HEK293 (cell line): ENCODE measurements at regions not wholly inside any gene's neighbourhood (a gene's known extent, or its start where the extent isn't known, plus 50 kb on each side); places are given as distances from the start of the nearest gene placed in this dataset.

Source experiments
- CTCF ChIA-PET: fragments of 350-600 bp; formaldehyde crosslinking; extraction: SDS; loops from one replicate; lab custom pipeline; 2021; ENCODE audit warnings: antibody characterized with exemption; lab: Yijun Ruan, JAX
- POLR2A ChIA-PET: fragments of 300-600 bp; formaldehyde crosslinking; extraction: SDS; loops from one replicate; lab custom pipeline; 2020; ENCODE audit warnings: antibody characterized with exemption, inconsistent platforms; lab: Yijun Ruan, JAX
- H3K27ac ChIP-seq: fragments of 200-500 bp; sonication (Bioruptor generic); 2 replicates; pipeline ENCODE4 v1.5.1; 2014; ENCODE audit warnings: low read depth, low read length, control low read depth, inconsistent platforms; ENCODE audit errors: extremely low read depth
- H3K36me3 ChIP-seq, 2 experiments: fragments of 200-500 bp in 1 of 2; sonication (Bioruptor generic) in 1 of 2; 1 replicate in 1 of 2; 2 replicates in 1 of 2; pipeline ENCODE4 v1.5.1; 2014 to 2017; ENCODE audit warnings: inconsistent platforms in 2 of 2, low read length in 2 of 2; ENCODE audit not compliant: control insufficient read depth in 2 of 2, insufficient read depth in 1 of 2
- H3K4me1 ChIP-seq: fragments of 200-500 bp; sonication (Bioruptor generic); 2 replicates; pipeline ENCODE4 v1.5.1; 2014; ENCODE audit warnings: mild to moderate bottlenecking, low read length, inconsistent platforms; ENCODE audit not compliant: control insufficient read depth, insufficient read depth
- H3K4me3 ChIP-seq: 2 replicates; pipeline ENCODE4 v1.5.1; 2011; ENCODE audit warnings: low read depth, mild to moderate bottlenecking, control low read depth, low read length, moderate library complexity
- H3K9me3 ChIP-seq: fragments of 200-500 bp; sonication (Bioruptor generic); 2 replicates; pipeline ENCODE4 v1.5.1; 2014; ENCODE audit warnings: low read depth, low read length, inconsistent platforms; ENCODE audit not compliant: control insufficient read depth, insufficient read depth
- EGR2 ChIP-seq: fragments of 450-650 bp; formaldehyde crosslinking; IDR thresholded peaks from 2 replicates; pipeline ENCODE4 v1.5.1; 2016; ENCODE audit warnings: low read depth, missing biosample characterization, missing genetic modification characterization
- SP2 ChIP-seq: fragments of 450-650 bp; formaldehyde crosslinking; IDR thresholded peaks from 2 replicates; pipeline ENCODE4 v1.5.1; 2016; ENCODE audit warnings: missing biosample characterization, missing genetic modification characterization
- SP7 ChIP-seq: fragments of 450-650 bp; formaldehyde crosslinking; IDR thresholded peaks from 2 replicates; pipeline ENCODE4 v1.5.1; 2016; ENCODE audit warnings: missing biosample characterization, missing genetic modification characterization
- TRIM28 ChIP-seq: IDR thresholded peaks from 2 replicates; pipeline ENCODE4 v1.6.1; 2011; ENCODE audit warnings: low read length, control low read depth, borderline replicate concordance
- ZNF121 ChIP-seq: fragments of 450-650 bp; formaldehyde crosslinking; IDR thresholded peaks from 2 replicates; pipeline ENCODE4 v1.5.1; 2016; ENCODE audit warnings: missing biosample characterization, missing genetic modification characterization
- ZNF202 ChIP-seq: fragments of 450-650 bp; formaldehyde crosslinking; IDR thresholded peaks from 2 replicates; pipeline ENCODE4 v1.5.1; 2016; ENCODE audit warnings: missing biosample characterization, missing genetic modification characterization, borderline replicate concordance
- ZNF211 ChIP-seq: fragments of 450-650 bp; formaldehyde crosslinking; IDR thresholded peaks from 2 replicates; pipeline ENCODE4 v1.5.1; 2016; ENCODE audit warnings: low read depth, missing biosample characterization, missing genetic modification characterization
- ZNF366 ChIP-seq: fragments of 450-650 bp; formaldehyde crosslinking; conservative IDR thresholded peaks from 2 replicates; pipeline ENCODE4 v1.5.1; 2016; ENCODE audit warnings: missing biosample characterization, missing genetic modification characterization
- ZNF510 ChIP-seq: fragments of 450-650 bp; formaldehyde crosslinking; IDR thresholded peaks from 2 replicates; pipeline ENCODE4 v1.5.1; 2018; ENCODE audit warnings: mild to moderate bottlenecking, missing genetic modification characterization, missing biosample characterization; ENCODE audit not compliant: insufficient replicate concordance
- ZNF544 ChIP-seq: fragments of 450-650 bp; formaldehyde crosslinking; IDR thresholded peaks from 2 replicates; pipeline ENCODE4 v1.5.0; 2017; ENCODE audit warnings: missing biosample characterization, missing genetic modification characterization
- ZNF677 ChIP-seq: fragments of 450-650 bp; IDR thresholded peaks from 2 replicates; pipeline ENCODE4 v1.5.0; 2018; ENCODE audit warnings: missing biosample characterization, mild to moderate bottlenecking, missing genetic modification characterization, moderate library complexity
- TF ChIP-seq, protein P1 (sequence below): fragments of 450-650 bp; formaldehyde crosslinking; IDR thresholded peaks from 2 replicates; pipeline ENCODE4 v1.5.1; 2016; ENCODE audit warnings: missing biosample characterization, missing genetic modification characterization
- TF ChIP-seq, protein P2 (sequence below): fragments of 450-650 bp; formaldehyde crosslinking; conservative IDR thresholded peaks from 2 replicates; pipeline ENCODE4 v1.5.1; 2016; ENCODE audit warnings: low read depth, missing biosample characterization, missing genetic modification characterization
- TF ChIP-seq, protein P3 (sequence below): fragments of 450-650 bp; formaldehyde crosslinking; IDR thresholded peaks from 2 replicates; pipeline ENCODE4 v1.5.1; 2016; ENCODE audit warnings: missing biosample characterization, missing genetic modification characterization

DNA sequence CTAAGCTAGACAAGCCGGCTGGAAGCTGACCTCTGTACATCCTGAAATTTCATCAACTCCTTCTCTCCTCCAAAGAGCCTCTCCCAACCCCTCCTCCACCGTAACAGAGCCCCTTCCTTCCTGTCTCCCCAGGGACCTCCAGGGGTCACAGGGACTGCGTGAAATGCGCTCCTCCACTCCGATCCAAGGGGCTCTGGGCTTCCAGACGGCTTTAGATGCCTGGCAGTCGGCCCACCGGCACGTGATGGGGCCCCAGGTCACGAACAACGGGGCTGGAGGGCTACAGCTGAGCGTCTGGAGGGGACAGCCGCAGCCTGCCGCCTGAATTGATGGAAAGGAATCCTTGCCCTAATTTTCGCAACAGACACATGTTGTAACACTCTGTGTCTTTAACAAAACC, 264.1 kb downstream of the MN1 start:
- H3K36me3 ChIP-seq, result no peaks in the 10 kb centered on the region
- POLR2A ChIA-PET, result no interaction called here
- TF ChIP-seq EGR2 (tag by site-specific recombination) (no peak), TRIM28 (0 out of 2 replicates have a peak, but pooled peaks have one; percentile 13)
- H3K27ac ChIP-seq, result no peak overlapping the region
- no peaks in the 10 kb centered on the region for H3K4me1 ChIP-seq
- CTCF ChIA-PET, result interaction anchor here (0.5 kb wide), 1 partner anchor 1341 kb away, joined by 3 read pairs; no protein-coding TSS in a partner anchor
- no peak overlapping the region for H3K4me3 ChIP-seq
- no peaks in the 10 kb centered on the region for H3K9me3 ChIP-seq

DNA sequence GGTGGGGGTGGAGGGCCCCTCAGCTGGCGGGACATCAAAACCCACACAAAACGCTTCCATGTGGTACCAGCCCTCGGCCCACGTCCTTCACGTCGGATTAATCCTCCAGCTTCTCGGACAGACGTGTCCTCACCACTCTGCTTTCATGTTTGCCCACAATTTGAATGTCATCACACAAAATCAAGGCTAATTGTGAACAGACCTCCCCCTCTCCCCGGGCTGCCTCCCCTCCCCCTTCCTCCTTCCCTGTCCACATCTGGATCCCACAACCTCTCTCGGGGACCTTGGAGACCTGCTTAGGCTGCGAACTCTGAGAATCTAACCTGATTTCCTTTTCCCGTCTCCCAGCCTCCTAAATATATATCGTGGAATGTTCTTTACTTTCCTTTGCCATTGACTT, 262.9 kb downstream of the MN1 start:
- no peak overlapping the region for H3K27ac ChIP-seq
- TF ChIP-seq ZNF510 (tag by site-specific recombination) (no peak), ZNF202 (tag by site-specific recombination) (no peak), ZNF544 (tag by site-specific recombination) (no peak), SP2 (tag by site-specific recombination) (no peak), ZNF121 (tag by site-specific recombination) (no peak), ZNF366 (no peak), ZNF677 (tag by site-specific recombination) (no peak), SP7 (tag by site-specific recombination) (no peak), ZNF211 (tag by site-specific recombination) (no peak)
- TF ChIP-seq, protein P1, sequence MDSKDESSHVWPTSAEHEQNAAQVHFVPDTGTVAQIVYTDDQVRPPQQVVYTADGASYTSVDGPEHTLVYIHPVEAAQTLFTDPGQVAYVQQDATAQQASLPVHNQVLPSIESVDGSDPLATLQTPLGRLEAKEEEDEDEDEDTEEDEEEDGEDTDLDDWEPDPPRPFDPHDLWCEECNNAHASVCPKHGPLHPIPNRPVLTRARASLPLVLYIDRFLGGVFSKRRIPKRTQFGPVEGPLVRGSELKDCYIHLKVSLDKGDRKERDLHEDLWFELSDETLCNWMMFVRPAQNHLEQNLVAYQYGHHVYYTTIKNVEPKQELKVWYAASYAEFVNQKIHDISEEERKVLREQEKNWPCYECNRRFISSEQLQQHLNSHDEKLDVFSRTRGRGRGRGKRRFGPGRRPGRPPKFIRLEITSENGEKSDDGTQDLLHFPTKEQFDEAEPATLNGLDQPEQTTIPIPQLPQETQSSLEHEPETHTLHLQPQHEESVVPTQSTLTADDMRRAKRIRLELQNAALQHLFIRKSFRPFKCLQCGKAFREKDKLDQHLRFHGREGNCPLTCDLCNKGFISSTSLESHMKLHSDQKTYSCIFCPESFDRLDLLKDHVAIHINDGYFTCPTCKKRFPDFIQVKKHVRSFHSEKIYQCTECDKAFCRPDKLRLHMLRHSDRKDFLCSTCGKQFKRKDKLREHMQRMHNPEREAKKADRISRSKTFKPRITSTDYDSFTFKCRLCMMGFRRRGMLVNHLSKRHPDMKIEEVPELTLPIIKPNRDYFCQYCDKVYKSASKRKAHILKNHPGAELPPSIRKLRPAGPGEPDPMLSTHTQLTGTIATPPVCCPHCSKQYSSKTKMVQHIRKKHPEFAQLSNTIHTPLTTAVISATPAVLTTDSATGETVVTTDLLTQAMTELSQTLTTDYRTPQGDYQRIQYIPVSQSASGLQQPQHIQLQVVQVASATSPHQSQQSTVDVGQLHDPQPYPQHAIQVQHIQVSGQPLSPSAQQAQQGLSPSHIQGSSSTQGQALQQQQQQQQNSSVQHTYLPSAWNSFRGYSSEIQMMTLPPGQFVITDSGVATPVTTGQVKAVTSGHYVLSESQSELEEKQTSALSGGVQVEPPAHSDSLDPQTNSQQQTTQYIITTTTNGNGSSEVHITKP (tag by site-specific recombination), result no peak
- TF ChIP-seq, protein P2, sequence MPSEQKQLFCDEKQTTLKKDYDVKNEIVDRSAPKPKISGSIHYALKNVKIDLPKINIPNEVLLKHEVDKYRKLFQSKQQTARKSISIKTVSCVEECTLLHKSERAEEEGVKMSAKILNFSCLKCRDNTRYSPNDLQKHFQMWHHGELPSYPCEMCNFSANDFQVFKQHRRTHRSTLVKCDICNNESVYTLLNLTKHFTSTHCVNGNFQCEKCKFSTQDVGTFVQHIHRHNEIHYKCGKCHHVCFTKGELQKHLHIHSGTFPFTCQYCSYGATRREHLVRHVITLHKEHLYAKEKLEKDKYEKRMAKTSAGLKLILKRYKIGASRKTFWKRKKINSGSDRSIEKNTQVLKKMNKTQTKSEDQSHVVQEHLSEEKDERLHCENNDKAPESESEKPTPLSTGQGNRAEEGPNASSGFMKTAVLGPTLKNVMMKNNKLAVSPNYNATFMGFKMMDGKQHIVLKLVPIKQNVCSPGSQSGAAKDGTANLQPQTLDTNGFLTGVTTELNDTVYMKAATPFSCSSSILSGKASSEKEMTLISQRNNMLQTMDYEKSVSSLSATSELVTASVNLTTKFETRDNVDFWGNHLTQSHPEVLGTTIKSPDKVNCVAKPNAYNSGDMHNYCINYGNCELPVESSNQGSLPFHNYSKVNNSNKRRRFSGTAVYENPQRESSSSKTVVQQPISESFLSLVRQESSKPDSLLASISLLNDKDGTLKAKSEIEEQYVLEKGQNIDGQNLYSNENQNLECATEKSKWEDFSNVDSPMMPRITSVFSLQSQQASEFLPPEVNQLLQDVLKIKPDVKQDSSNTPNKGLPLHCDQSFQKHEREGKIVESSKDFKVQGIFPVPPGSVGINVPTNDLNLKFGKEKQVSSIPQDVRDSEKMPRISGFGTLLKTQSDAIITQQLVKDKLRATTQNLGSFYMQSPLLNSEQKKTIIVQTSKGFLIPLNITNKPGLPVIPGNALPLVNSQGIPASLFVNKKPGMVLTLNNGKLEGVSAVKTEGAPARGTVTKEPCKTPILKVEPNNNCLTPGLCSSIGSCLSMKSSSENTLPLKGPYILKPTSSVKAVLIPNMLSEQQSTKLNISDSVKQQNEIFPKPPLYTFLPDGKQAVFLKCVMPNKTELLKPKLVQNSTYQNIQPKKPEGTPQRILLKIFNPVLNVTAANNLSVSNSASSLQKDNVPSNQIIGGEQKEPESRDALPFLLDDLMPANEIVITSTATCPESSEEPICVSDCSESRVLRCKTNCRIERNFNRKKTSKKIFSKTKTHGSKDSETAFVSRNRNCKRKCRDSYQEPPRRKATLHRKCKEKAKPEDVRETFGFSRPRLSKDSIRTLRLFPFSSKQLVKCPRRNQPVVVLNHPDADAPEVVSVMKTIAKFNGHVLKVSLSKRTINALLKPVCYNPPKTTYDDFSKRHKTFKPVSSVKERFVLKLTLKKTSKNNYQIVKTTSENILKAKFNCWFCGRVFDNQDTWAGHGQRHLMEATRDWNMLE (tag by site-specific recombination), result no peak
- TF ChIP-seq, protein P3, sequence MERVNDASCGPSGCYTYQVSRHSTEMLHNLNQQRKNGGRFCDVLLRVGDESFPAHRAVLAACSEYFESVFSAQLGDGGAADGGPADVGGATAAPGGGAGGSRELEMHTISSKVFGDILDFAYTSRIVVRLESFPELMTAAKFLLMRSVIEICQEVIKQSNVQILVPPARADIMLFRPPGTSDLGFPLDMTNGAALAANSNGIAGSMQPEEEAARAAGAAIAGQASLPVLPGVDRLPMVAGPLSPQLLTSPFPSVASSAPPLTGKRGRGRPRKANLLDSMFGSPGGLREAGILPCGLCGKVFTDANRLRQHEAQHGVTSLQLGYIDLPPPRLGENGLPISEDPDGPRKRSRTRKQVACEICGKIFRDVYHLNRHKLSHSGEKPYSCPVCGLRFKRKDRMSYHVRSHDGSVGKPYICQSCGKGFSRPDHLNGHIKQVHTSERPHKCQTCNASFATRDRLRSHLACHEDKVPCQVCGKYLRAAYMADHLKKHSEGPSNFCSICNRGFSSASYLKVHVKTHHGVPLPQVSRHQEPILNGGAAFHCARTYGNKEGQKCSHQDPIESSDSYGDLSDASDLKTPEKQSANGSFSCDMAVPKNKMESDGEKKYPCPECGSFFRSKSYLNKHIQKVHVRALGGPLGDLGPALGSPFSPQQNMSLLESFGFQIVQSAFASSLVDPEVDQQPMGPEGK (tag by site-specific recombination), result no peak
- H3K9me3 ChIP-seq, result no peaks in the 10 kb centered on the region
- H3K36me3 ChIP-seq, result no peaks in the 10 kb centered on the region
- no peak overlapping the region for H3K4me3 ChIP-seq
- CTCF ChIA-PET, result no interaction called here
- POLR2A ChIA-PET, result no interaction called here
- no peaks in the 10 kb centered on the region for H3K4me1 ChIP-seq
